ENCODE measurements at regions not wholly inside any gene's neighbourhood (a gene's known extent, or its start where the extent isn't known, plus 50 kb on each side); places are given as distances from the start of the nearest gene placed in this dataset.
A peak's percentile ranks its signal among the peaks of the same experiment; 100 is the strongest.

DNA sequence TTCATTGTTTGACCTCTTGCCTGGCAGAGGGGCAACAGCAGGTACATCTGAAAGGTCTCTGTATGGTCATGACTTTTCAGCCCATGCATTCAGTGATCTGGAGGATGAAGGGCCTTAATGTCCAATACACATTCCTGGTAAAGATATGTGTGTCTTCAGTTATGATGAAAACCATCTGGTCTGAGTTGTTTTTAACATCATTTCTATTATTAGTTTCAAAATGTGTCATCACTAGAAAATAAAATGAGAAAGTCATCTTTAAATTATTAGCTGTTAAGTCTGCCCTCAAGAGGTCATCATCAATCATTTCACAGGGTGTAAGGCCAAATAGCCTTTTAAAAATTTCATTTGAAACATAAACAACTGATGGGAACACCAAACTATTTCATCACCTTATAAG is 92.1 kb upstream of the PLSCR4 start:
- no peak overlapping the region for H3K4me2 ChIP-seq (ENCODE audit: insufficient read depth in 1 of 2, low read depth in 2 of 2, low read length in 2 of 2)
- no peaks in the 10 kb centered on the region for H3K27me3 ChIP-seq (replicated peaks in 1 of 4; ENCODE audit: control insufficient read depth in 3 of 4, extremely low read depth in 1 of 4, insufficient read depth in 3 of 4, low read length in 3 of 4)
- H3K14ac ChIP-seq (ENCODE audit: insufficient read length), result no peak overlapping the region
- no peak overlapping the region for H3K4ac ChIP-seq (replicated peaks; ENCODE audit: insufficient read length, low read depth, low read length)
- H3K27ac ChIP-seq (ENCODE audit: low read depth, low read length), result no peak overlapping the region
- H3K23ac ChIP-seq (ENCODE audit: insufficient read length), result peak overlapping the region; percentile 47
- H3K56ac ChIP-seq (replicated peaks; ENCODE audit: insufficient read length, low read depth, low read length), result no peak overlapping the region
- no peak overlapping the region for H4K8ac ChIP-seq (ENCODE audit: extremely low read depth, insufficient read depth, low read length)
- no peak overlapping the region for H2BK5ac ChIP-seq (ENCODE audit: low read depth, low read length)
- no peak for DNase-seq (ENCODE audit: low read depth in 1 of 2, low spot score in 2 of 2)
- H3K79me2 ChIP-seq (ENCODE audit: control insufficient read depth in 1 of 2, insufficient read depth in 2 of 2, low read length in 2 of 2), result no peaks in the 10 kb centered on the region
- no peaks in the 10 kb centered on the region for H4K20me1 ChIP-seq (replicated peaks in 1 of 2; ENCODE audit: control insufficient read depth in 1 of 2, insufficient read depth in 2 of 2, low read length in 2 of 2)
- H3K4me3 ChIP-seq (ENCODE audit: extremely low read depth in 1 of 4, insufficient read depth in 2 of 4, low read depth in 3 of 4, low read length in 4 of 4), result no peak overlapping the region
- POLR2A ChIA-PET (ENCODE audit: partially characterized antibody), result no interaction called here
- no peak for FAIRE-seq
- H3K18ac ChIP-seq (ENCODE audit: extremely low read depth, low read length), result no peak overlapping the region
- no peak overlapping the region for H4K5ac ChIP-seq (ENCODE audit: insufficient read length, low read depth, low read length)
- H2AK5ac ChIP-seq (ENCODE audit: low read depth, low read length), result 0 out of 2 replicates have a peak overlapping the region, but pooled peaks have one; percentile 3
- H3K79me1 ChIP-seq (ENCODE audit: low read depth, low read length), result no peaks in the 10 kb centered on the region
- no peak overlapping the region for H2AFZ ChIP-seq (ENCODE audit: low read length)
- H3K23me2 ChIP-seq (ENCODE audit: low read depth, low read length), result no peaks in the 10 kb centered on the region
- H3K36me3 ChIP-seq (ENCODE audit: control insufficient read depth in 2 of 4, insufficient read depth in 4 of 4, low read length in 3 of 4), result no peaks in the 10 kb centered on the region
- peaks cover 0 to 7% (median 4%) of the 10 kb centered on the region in 4 experiments; a peak in 3 of 7 replicates for H3K4me1 ChIP-seq (replicated peaks in 1 of 4; ENCODE audit: control insufficient read depth in 3 of 4, insufficient read depth in 4 of 4, low read length in 3 of 4)
- H2BK15ac ChIP-seq (ENCODE audit: low read length), result no peak overlapping the region
- CTCF ChIA-PET (ENCODE audit: partially characterized antibody), result interaction anchor here (0.9 to 1.1 kb wide), 2 partner anchors 10 to 251 kb away, joined by 3 read pairs; no protein-coding TSS in a partner anchor
- H4K91ac ChIP-seq (replicated peaks; ENCODE audit: insufficient read length, low read length), result no peak overlapping the region
- no peak overlapping the region for H2BK120ac ChIP-seq (replicated peaks; ENCODE audit: low read depth, low read length)
- H2BK12ac ChIP-seq (ENCODE audit: low read depth, low read length), result no peak overlapping the region
- no peak overlapping the region for H2BK20ac ChIP-seq (ENCODE audit: low read length)
- no peak overlapping the region for H3K9ac ChIP-seq (replicated peaks in 1 of 4; ENCODE audit: extremely low read depth in 1 of 4, low read depth in 3 of 4, low read length in 3 of 4)
- TF ChIP-seq, protein P1, sequence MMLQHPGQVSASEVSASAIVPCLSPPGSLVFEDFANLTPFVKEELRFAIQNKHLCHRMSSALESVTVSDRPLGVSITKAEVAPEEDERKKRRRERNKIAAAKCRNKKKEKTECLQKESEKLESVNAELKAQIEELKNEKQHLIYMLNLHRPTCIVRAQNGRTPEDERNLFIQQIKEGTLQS (IDR thresholded peaks at IDR 0.05; ENCODE audit: insufficient read depth, low read depth, low read length), result no peak
- no peak for TF ChIP-seq SUZ12 (IDR thresholded peaks at IDR 0.05; ENCODE audit: low read length)
- TF ChIP-seq BRCA1 (IDR thresholded peaks at IDR 0.05; ENCODE audit: low read depth, low read length), result no peak
- no peak for TF ChIP-seq EZH2 (IDR thresholded peaks at IDR 0.05; ENCODE audit: low read depth, low read length, severe bottlenecking)
- no peak for TF ChIP-seq HDAC2 (IDR thresholded peaks at IDR 0.05; ENCODE audit: borderline replicate concordance in 1 of 2, low read depth in 2 of 2, low read length in 2 of 2)
- TF ChIP-seq TAF7 (optimal IDR thresholded peaks at IDR 0.05; ENCODE audit: borderline replicate concordance, low read depth, low read length), result no peak
- no peak for TF ChIP-seq NRF1 (IDR thresholded peaks at IDR 0.05; ENCODE audit: low read depth, low read length)
- no peak for TF ChIP-seq SP4 (IDR thresholded peaks at IDR 0.05; ENCODE audit: low read length)
- TF ChIP-seq POLR2AphosphoS5 (IDR thresholded peaks at IDR 0.05; ENCODE audit: low read depth, low read length), result no peak
- TF ChIP-seq KDM4A (IDR thresholded peaks at IDR 0.05; ENCODE audit: low read depth, low read length, severe bottlenecking), result no peak
- no peaks in the 10 kb centered on the region for H3K9me3 ChIP-seq (ENCODE audit: insufficient read depth in 2 of 2, low read depth in 1 of 2, low read length in 1 of 2)
